NCI-H1694 (cell line): ENCODE measurements at regions not wholly inside any gene's neighbourhood (a gene's known extent, or its start where the extent isn't known, plus 50 kb on each side); places are given as distances from the start of the nearest gene placed in this dataset.

Experiments used
- DNase-seq: peaks from one replicate; lab custom pipeline; 2025; lab: John Stamatoyannopoulos, UW

- DNase-seq, result no peak
These were observed 307.5 kb upstream of the SPRED2 start for GRCh38 chr2:65739927-65740326.

- DNase-seq, result no peak
These were observed 305.1 kb upstream of the SPRED2 start for GRCh38 chr2:65737452-65738011.

GRCh38 chr2:65731476-65731875, 299.1 kb upstream of the SPRED2 start:
- no peak for DNase-seq

GRCh38 chr2:65730186-65730585, 297.8 kb upstream of the SPRED2 start:
- DNase-seq, result no peak

- no peak for DNase-seq
These were observed 296.8 kb upstream of the SPRED2 start for GRCh38 chr2:65729246-65729645.

GRCh38 chr2:65728477-65729180, 296.2 kb upstream of the SPRED2 start:
- no peak for DNase-seq

- no peak for DNase-seq
These were observed 295.4 kb upstream of the SPRED2 start for GRCh38 chr2:65727816-65728215.

- DNase-seq, result no peak
These were observed 295.0 kb upstream of the SPRED2 start for GRCh38 chr2:65727381-65727780.

GRCh38 chr2:65724752-65725151, 292.4 kb upstream of the SPRED2 start:
- DNase-seq, result no peak

GRCh38 chr2:65724336-65724735, 291.9 kb upstream of the SPRED2 start:
- no peak for DNase-seq

- DNase-seq, result peak; percentile 9
These were observed 289.8 kb upstream of the SPRED2 start for GRCh38 chr2:65722028-65722778.

- DNase-seq, result no peak
These were observed 284.3 kb upstream of the SPRED2 start for GRCh38 chr2:65716698-65717097.

- no peak for DNase-seq
These were observed 282.9 kb upstream of the SPRED2 start for GRCh38 chr2:65715323-65715722.

GRCh38 chr2:65714866-65715265, 282.5 kb upstream of the SPRED2 start:
- DNase-seq, result no peak

- no peak for DNase-seq
These were observed 279.5 kb upstream of the SPRED2 start for GRCh38 chr2:65711863-65712262.

- DNase-seq, result no peak
These were observed 278.4 kb upstream of the SPRED2 start for GRCh38 chr2:65710779-65711295.

- no peak for DNase-seq
These were observed 278.0 kb upstream of the SPRED2 start for GRCh38 chr2:65710356-65710755.

- no peak for DNase-seq
These were observed 275.7 kb upstream of the SPRED2 start for GRCh38 chr2:65708086-65708485.

- DNase-seq, result no peak
These were observed 274.0 kb upstream of the SPRED2 start for GRCh38 chr2:65706411-65706810.

GRCh38 chr2:65701191-65701590, 268.8 kb upstream of the SPRED2 start:
- DNase-seq, result no peak

GRCh38 chr2:65700720-65701119, 268.3 kb upstream of the SPRED2 start:
- no peak for DNase-seq

GRCh38 chr2:65700004-65700651, 267.7 kb upstream of the SPRED2 start:
- DNase-seq, result no peak

GRCh38 chr2:65691816-65692215, 259.4 kb upstream of the SPRED2 start:
- DNase-seq, result no peak
